AG09309 (cell line): ENCODE measurements at regions not wholly inside any gene's neighbourhood (a gene's known extent, or its start where the extent isn't known, plus 50 kb on each side); places are given as distances from the start of the nearest gene placed in this dataset.
"Not testable (repeated sequence)": the region's sequence is repeated elsewhere in the genome, so short reads cannot be mapped to it uniquely, and the experiment has no call there.

Source experiments
- DNase-seq: peaks from one replicate; pipeline ENCODE4 v3.0.0-alpha.2; 2010; ENCODE audit warnings: low read depth
- H3K4me3 ChIP-seq: 2 replicates; pipeline ENCODE4 v1.5.1; 2011; ENCODE audit warnings: mild to moderate bottlenecking, low read depth, low read length, moderate library complexity; ENCODE audit not compliant: control insufficient read depth
- CTCF ChIP-seq: IDR thresholded peaks from 2 replicates; pipeline ENCODE4 v1.5.1; 2011; ENCODE audit warnings: mild to moderate bottlenecking, low read depth, low read length, inconsistent platforms; ENCODE audit not compliant: insufficient read depth, control insufficient read depth; ENCODE audit errors: missing control alignments

GRCh38 chr11:80929031-80929805 is 1488.4 kb upstream of the TENM4 start:
- TF ChIP-seq CTCF, result no peak
- H3K4me3 ChIP-seq, result no peak overlapping the region
- DNase-seq, result no peak

GRCh38 chr11:80925321-80925720 is 1484.5 kb upstream of the TENM4 start:
- DNase-seq, result no peak
- no peak overlapping the region for H3K4me3 ChIP-seq
- TF ChIP-seq CTCF, result no peak

- H3K4me3 ChIP-seq, DNase-seq: not testable (repeated sequence)
Observed at GRCh38 chr11:80921310-80921709, 1480.5 kb upstream of the TENM4 start.

- TF ChIP-seq CTCF, result no peak
- no peak overlapping the region for H3K4me3 ChIP-seq
- no peak for DNase-seq
Observed at GRCh38 chr11:80916173-80916798, 1475.5 kb upstream of the TENM4 start.

- no peak overlapping the region for H3K4me3 ChIP-seq
- no peak for DNase-seq
- no peak for TF ChIP-seq CTCF
Observed at GRCh38 chr11:80914311-80914710, 1473.5 kb upstream of the TENM4 start.

GRCh38 chr11:80911666-80912065 is 1470.8 kb upstream of the TENM4 start:
- no peak overlapping the region for H3K4me3 ChIP-seq
- DNase-seq, result no peak
- TF ChIP-seq CTCF, result no peak

GRCh38 chr11:80900265-80900664 is 1459.4 kb upstream of the TENM4 start:
- no peak overlapping the region for H3K4me3 ChIP-seq
- no peak for TF ChIP-seq CTCF
- no peak for DNase-seq
